ENCODE measurements at regions not wholly inside any gene's neighbourhood (a gene's known extent, or its start where the extent isn't known, plus 50 kb on each side); places are given as distances from the start of the nearest gene placed in this dataset.

DNA sequence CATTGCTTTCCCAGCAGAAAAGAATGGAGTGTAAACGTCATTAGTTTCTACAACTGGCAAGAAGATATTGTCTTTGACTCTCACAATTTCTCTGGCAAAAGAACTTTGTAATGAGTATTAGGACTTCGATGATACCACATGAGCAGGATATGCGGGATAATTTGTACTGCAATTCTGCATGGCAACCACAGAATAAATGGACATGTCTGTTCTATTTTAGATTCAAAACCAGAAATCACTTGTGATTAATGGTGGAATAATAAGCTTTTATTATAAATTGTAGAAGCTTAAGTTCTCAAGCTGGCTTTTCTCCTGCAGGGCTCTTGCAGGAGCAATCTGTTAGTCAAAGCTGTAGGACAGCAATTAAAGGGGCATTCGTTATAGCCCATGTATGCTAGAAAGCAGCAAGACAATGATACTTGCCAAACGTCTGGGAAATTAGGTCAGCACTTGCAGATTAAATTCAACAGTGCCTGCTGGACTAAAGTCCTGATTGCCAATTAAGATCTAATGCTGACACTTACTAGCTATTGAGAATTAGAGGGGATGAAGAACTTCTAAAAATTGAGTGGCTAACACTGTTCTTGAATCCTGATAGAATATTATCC lies 177.9 kb downstream of the PTH2R start:
- TF ChIP-seq CTCF (IDR thresholded peaks at IDR 0.05) (no peak), POLR2A (IDR thresholded peaks at IDR 0.05) (no peak)

Measured in esophagus squamous epithelium (tissue), 4 donors.